ENCODE measurements at regions not wholly inside any gene's neighbourhood (a gene's known extent, or its start where the extent isn't known, plus 50 kb on each side); places are given as distances from the start of the nearest gene placed in this dataset.
A peak's percentile ranks its signal among the peaks of the same experiment; 100 is the strongest.
"Not testable (repeated sequence)": the region's sequence is repeated elsewhere in the genome, so short reads cannot be mapped to it uniquely, and the experiment has no call there.

- DNase-seq = no peak
- intact Hi-C loops (cut with DNase I, micrococcal nuclease) = no loop called here
- no peak for ATAC-seq
Observed at GRCh38 chr20:41701588-41702348, 83.6 kb upstream of the CHD6 start.

DNA sequence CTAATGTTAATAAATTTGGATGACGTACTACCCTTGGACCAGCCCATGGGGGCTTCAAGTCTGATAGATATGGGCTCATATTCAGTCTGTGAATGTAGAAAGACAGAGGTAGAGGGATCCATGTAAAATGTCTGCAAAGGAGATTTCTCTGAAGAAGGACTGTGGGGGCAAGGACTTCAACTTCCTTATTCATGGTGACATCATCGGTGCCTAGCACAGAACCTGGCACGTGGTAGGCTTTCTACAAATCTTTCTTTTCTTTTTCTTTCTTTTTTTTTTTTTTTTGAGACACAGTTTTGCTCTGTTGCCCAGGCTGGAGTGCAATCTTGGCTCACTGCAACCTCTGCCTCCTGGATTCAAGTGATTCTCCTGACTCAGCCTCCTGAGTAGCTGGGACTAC is 81.5 kb upstream of the CHD6 start:
- ATAC-seq; intact Hi-C loops (cut with DNase I, micrococcal nuclease); DNase-seq: not testable (repeated sequence)

DNA sequence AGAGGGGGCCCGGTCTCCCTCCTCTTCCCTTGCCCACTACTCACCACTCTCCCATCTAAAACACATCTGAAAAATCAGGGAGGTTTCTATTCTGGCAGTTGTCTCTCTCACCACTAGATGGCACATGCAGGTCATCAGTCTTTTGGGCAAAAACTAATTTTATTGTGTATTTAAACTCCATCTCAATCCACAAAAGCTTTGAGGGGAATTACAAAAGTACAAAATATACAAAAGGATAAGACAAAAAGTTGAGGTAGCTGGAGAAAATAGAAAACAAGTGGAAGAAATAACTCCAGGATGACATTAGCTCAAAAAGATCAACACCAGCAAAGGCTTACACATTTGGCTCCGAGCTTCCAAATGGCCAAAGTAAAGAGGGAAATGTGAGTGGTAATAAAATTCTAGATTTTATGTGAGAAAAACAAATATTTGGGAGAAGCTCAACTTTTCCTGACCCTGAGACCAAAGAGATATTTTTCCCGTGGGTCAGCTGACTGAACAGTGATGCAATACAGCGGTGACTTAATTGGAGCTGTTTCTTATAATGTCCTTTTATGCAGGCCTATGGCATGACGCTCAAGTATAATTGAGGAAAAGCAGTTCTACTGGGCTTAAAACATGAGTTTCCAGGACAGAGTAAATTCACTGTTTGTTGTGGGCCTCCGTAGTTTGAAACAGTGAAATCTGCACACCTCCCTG is 79.8 kb upstream of the CHD6 start:
- intact Hi-C loops (cut with DNase I, micrococcal nuclease) = no loop called here
- ATAC-seq = no peak

DNA sequence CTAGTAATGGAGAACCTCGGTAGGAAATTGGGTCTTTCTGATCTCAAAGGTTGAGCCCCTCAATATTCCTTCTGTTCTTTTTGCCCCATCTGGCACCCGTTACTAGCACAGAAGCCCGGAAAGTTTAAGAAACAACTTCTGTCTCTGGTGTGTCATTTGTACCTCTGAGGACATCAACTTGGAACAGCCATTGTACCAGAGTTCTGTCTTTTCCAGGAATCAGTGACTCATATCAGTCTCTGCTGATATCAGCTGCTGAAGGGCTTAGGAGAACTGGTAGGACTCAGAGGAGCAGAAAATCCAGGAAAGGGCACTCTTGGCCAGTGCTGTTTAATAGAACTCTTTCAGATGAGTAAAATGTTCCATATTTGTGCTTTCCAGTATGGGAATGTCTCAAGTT is 78.3 kb upstream of the CHD6 start:
- intact Hi-C loops (cut with DNase I, micrococcal nuclease) = no loop called here
- ATAC-seq = no peak
- DNase-seq = no peak

More for the DNA sequence above, 79.8 kb upstream of the CHD6 start:
- DNase-seq = no peak

DNA sequence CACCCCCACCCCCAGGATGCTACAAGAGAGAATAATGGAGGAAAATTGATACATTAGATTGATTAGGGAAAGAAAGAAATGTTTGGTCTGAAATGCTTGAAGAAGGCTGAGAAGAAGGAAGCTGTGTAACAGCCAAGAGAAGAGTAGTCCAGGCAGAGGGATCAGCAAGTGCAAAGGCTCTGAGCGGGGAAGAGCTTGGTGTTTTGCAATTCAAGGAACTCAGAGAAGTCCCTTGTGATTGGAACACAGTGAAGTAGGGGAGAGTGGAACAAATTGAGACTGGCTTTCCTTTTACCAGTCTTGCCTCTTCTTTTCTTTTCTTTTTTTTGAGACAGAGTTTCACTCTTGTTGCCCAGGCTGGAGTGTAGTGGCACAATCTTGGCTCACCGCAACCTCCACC is 76.6 kb upstream of the CHD6 start:
- intact Hi-C loops (cut with DNase I, micrococcal nuclease) = no loop called here
- DNase-seq = no peak
- no peak for ATAC-seq

- peak; percentile 94 for ATAC-seq
- intact Hi-C loops (cut with DNase I, micrococcal nuclease) = no loop called here
- peak; percentile 80 to 88 for DNase-seq
Observed at GRCh38 chr20:41693136-41693979, 75.2 kb upstream of the CHD6 start.

GRCh38 chr20:41692479-41693135 is 74.4 kb upstream of the CHD6 start:
- peak; percentile 49 for ATAC-seq
- peak; percentile 86 for DNase-seq
- intact Hi-C loops (cut with DNase I, micrococcal nuclease) = no loop called here

GRCh38 chr20:41691443-41691842 is 73.3 kb upstream of the CHD6 start:
- intact Hi-C loops (cut with DNase I, micrococcal nuclease) = no loop called here
- no peak for ATAC-seq
- no peak for DNase-seq

GRCh38 chr20:41690702-41691101 is 72.5 kb upstream of the CHD6 start:
- DNase-seq = no peak
- intact Hi-C loops (cut with DNase I, micrococcal nuclease) = no loop called here
- ATAC-seq = no peak

- intact Hi-C loops (cut with DNase I, micrococcal nuclease) = no loop called here
- no peak for ATAC-seq
- no peak for DNase-seq
Observed at GRCh38 chr20:41686961-41687360, 68.8 kb upstream of the CHD6 start.

GRCh38 chr20:41685145-41685544 is 67.0 kb upstream of the CHD6 start:
- ATAC-seq = not testable (repeated sequence)

GRCh38 chr20:41678799-41679198 is 60.6 kb upstream of the CHD6 start:
- DNase-seq = no peak
- intact Hi-C loops (cut with DNase I, micrococcal nuclease) = no loop called here
- no peak for ATAC-seq

More at GRCh38 chr20:41685145-41685544, 67.0 kb upstream of the CHD6 start:
- intact Hi-C loops (cut with DNase I, micrococcal nuclease); DNase-seq: not testable (repeated sequence)

DNA sequence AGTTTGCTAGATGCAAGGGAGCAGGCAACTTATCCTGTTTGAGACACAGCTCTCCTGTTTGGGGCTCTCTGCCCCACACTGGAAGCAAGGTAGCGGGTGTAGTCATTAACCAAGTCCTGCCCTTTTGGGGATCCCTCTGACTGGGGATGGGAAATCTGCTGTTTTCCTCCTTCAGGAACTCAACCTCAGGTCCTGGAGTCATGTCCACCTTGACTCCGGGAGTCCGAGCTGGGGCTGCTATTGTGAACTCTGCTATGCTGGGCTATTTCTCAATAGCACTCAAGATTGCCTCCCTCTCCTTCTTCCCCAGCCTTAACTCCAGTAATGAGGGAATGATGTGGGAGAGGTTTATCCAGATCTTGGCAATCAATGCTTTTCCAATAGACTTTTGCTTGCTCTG is 54.1 kb upstream of the CHD6 start:
- ATAC-seq (no peak), DNase-seq (no peak)
- intact Hi-C loops (cut with DNase I, micrococcal nuclease) = no loop called here

- no peak for DNase-seq
- no peak for ATAC-seq
- intact Hi-C loops (cut with DNase I, micrococcal nuclease) = no loop called here
Observed at GRCh38 chr20:41671143-41671542, 53.0 kb upstream of the CHD6 start.

DNA sequence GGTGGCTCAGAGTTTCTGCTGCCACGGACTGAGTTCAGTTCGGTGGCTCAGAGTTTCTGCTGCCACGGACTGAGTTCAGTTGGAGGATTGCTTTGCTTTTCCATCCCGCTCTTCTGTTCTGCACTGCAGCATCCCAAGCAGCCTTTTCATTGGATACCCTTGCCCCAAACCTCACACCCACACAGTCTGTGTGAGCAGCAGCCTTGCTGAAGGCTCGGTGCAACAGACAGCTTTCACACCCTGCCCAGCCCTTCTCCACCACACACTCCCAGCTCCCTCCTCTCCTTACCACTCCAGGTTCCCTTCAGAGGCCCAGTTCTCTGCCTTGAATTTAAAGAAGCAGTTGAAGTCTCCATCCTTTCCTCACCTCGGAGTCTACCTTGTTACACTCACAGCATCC is 52.5 kb upstream of the CHD6 start:
- DNase-seq (no peak), ATAC-seq (no peak)
- intact Hi-C loops (cut with DNase I, micrococcal nuclease) = no loop called here

GRCh38 chr20:41669708-41670263 is 51.6 kb upstream of the CHD6 start:
- DNase-seq (no peak), ATAC-seq (no peak)
- intact Hi-C loops (cut with DNase I, micrococcal nuclease) = no loop called here

DNA sequence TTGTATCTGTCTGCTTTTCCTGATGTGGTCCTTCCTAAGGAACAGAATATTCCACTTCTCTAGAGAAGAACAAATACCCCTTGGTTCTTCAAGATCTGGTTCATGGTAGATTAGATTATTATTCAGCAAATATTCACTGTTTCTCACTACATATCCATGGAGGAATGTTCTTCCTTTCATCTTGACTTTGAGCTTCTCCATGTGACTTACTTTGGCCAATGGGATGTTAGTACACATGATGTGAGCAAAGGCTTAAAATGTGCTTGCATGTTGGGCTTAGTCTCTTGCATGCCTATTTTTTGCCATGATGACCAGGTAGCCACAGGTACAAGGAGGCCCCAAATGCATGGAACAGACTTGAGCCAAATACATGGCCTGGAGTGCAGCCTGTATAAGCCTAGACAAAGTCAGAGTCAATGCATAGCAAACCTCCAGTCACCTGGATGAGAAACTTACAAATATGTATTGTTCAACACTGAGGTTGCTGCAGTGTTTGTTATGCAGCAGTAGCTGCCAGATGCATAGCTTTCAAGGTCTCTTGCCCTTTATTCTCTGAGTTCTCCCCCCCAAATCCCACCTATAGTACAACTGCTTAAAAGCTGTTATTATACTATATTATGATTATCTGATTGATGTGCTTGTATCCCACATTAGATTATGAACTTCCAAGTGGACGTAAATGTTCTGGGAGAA is 50.0 kb upstream of the CHD6 start:
- ATAC-seq = no peak
- intact Hi-C loops (cut with DNase I, micrococcal nuclease) = no loop called here

More for the DNA sequence above, 50.0 kb upstream of the CHD6 start:
- no peak for DNase-seq
